PFSK-1 (cell line): ENCODE measurements at regions not wholly inside any gene's neighbourhood (a gene's known extent, or its start where the extent isn't known, plus 50 kb on each side); places are given as distances from the start of the nearest gene placed in this dataset.

Source experiments
- FOXP2 ChIP-seq: optimal IDR thresholded peaks from 2 replicates; pipeline ENCODE3; 2011; ENCODE audit warnings: borderline replicate concordance, control low read depth, inconsistent platforms; ENCODE audit not compliant: insufficient read depth; ENCODE audit errors: extremely low read length, extremely low read depth
- POLR2AphosphoS5 ChIP-seq: IDR thresholded peaks from 2 replicates; pipeline ENCODE4 v1.6.1; 2012; ENCODE audit warnings: low read depth, mild to moderate bottlenecking, control low read depth, low read length, moderate library complexity
- REST ChIP-seq, 2 experiments: IDR thresholded peaks; 2 replicates each; pipeline versions ENCODE4 v1.6.1 to v1.8.0; 2011 to 2012; ENCODE audit warnings: low read depth in 2 of 2, low read length in 2 of 2, control low read depth in 1 of 2, inconsistent platforms in 1 of 2, mild to moderate bottlenecking in 1 of 2, moderate library complexity in 1 of 2; ENCODE audit not compliant: insufficient read depth in 1 of 2
- SIN3A ChIP-seq: IDR thresholded peaks from 2 replicates; pipeline ENCODE4 v1.6.1; 2012; ENCODE audit warnings: mild to moderate bottlenecking, low read length, moderate library complexity, borderline replicate concordance; ENCODE audit not compliant: insufficient read depth
- TAF1 ChIP-seq: IDR thresholded peaks from 2 replicates; pipeline ENCODE4 v1.6.1; 2012; ENCODE audit warnings: low read length, control low read depth, borderline replicate concordance; ENCODE audit not compliant: insufficient read depth

GRCh38 chr17:53406907-53407306 is 415.8 kb upstream of the KIF2B start:
- no peak for TF ChIP-seq FOXP2
- no peak for TF ChIP-seq REST (IDR thresholded peaks at IDR 0.05; ENCODE audit: insufficient read depth in 1 of 2, low read depth in 2 of 2, low read length in 2 of 2)
- no peak for TF ChIP-seq POLR2AphosphoS5
- TF ChIP-seq TAF1 = no peak
- TF ChIP-seq SIN3A = no peak

- TF ChIP-seq SIN3A (no peak), POLR2AphosphoS5 (no peak), REST (IDR thresholded peaks at IDR 0.05; ENCODE audit: insufficient read depth in 1 of 2, low read depth in 2 of 2, low read length in 2 of 2) (no peak), TAF1 (no peak), FOXP2 (no peak)
Measured at GRCh38 chr17:53391197-53391596, 431.5 kb upstream of the KIF2B start.

- TF ChIP-seq FOXP2 = no peak
- TF ChIP-seq SIN3A = no peak
- no peak for TF ChIP-seq TAF1
Measured at GRCh38 chr17:53390575-53390974, 432.2 kb upstream of the KIF2B start.

GRCh38 chr17:53387745-53388144 is 435.0 kb upstream of the KIF2B start:
- TF ChIP-seq POLR2AphosphoS5 = no peak
- no peak for TF ChIP-seq REST (IDR thresholded peaks at IDR 0.05; ENCODE audit: insufficient read depth in 1 of 2, low read depth in 2 of 2, low read length in 2 of 2)
- TF ChIP-seq FOXP2 = no peak
- TF ChIP-seq TAF1 = no peak
- TF ChIP-seq SIN3A = no peak

GRCh38 chr17:53353919-53354351 is 468.8 kb upstream of the KIF2B start:
- TF ChIP-seq REST (IDR thresholded peaks at IDR 0.05; ENCODE audit: insufficient read depth in 1 of 2, low read depth in 2 of 2, low read length in 2 of 2) = no peak
- no peak for TF ChIP-seq TAF1
- TF ChIP-seq FOXP2 = no peak
- no peak for TF ChIP-seq POLR2AphosphoS5
